ENCODE measurements at regions not wholly inside any gene's neighbourhood (a gene's known extent, or its start where the extent isn't known, plus 50 kb on each side); places are given as distances from the start of the nearest gene placed in this dataset.

- H3K4me3 ChIP-seq, result no peak overlapping the region
- no peak overlapping the region for H3K27ac ChIP-seq
- no peaks in the 10 kb centered on the region for H3K9me3 ChIP-seq
- H3K27me3 ChIP-seq, result no peaks in the 10 kb centered on the region
- H3K4me1 ChIP-seq, result peaks cover 0 to 6% of the 10 kb centered on the region in 2 donors
- no peak for TF ChIP-seq CTCF (IDR thresholded peaks at IDR 0.05)
- intact Hi-C loops (cut with DNase I), result no loop called here
- H3K36me3 ChIP-seq, result no peaks in the 10 kb centered on the region
- DNase-seq (ENCODE audit: low spot score in 2 of 2), result no peak
Measured at GRCh38 chr5:90119531-90119971, 290.0 kb downstream of the CETN3 start.

GRCh38 chr5:90117005-90117404 is 292.6 kb downstream of the CETN3 start:
- H3K4me3 ChIP-seq, result no peak overlapping the region
- no peak for TF ChIP-seq CTCF (IDR thresholded peaks at IDR 0.05)
- intact Hi-C loops (cut with DNase I), result no loop called here
- no peak overlapping the region for H3K27ac ChIP-seq
- H3K4me1 ChIP-seq, result peaks cover 0 to 13% of the 10 kb centered on the region in 2 donors
- H3K27me3 ChIP-seq, result no peaks in the 10 kb centered on the region
- H3K9me3 ChIP-seq, result no peaks in the 10 kb centered on the region
- no peaks in the 10 kb centered on the region for H3K36me3 ChIP-seq
- no peak for DNase-seq (ENCODE audit: low spot score in 2 of 2)

- Histone ChIP-seq H3K4me3 (no peak overlapping the region), H3K9me3 (no peaks in the 10 kb centered on the region), H3K36me3 (no peaks in the 10 kb centered on the region), H3K4me1 (peaks cover 0 to 8% of the 10 kb centered on the region in 2 donors), H3K27me3 (no peaks in the 10 kb centered on the region), H3K27ac (peak overlapping the region in 1 of 2 donors; percentile 67)
- intact Hi-C loops (cut with DNase I), result no loop called here
- no peak for DNase-seq (ENCODE audit: low spot score in 2 of 2)
- TF ChIP-seq CTCF (IDR thresholded peaks at IDR 0.05), result no peak
Measured at GRCh38 chr5:90113108-90113507, 296.4 kb downstream of the CETN3 start.

GRCh38 chr5:90112033-90112692 is 297.4 kb downstream of the CETN3 start:
- no peak for TF ChIP-seq CTCF (IDR thresholded peaks at IDR 0.05)
- DNase-seq (ENCODE audit: low spot score in 2 of 2), result no peak
- H3K36me3 ChIP-seq, result no peaks in the 10 kb centered on the region
- peak overlapping the region; percentile 66 to 67 for H3K27ac ChIP-seq
- H3K4me3 ChIP-seq, result peak overlapping the region in 1 of 2 donors; percentile 32
- no peaks in the 10 kb centered on the region for H3K27me3 ChIP-seq
- no peaks in the 10 kb centered on the region for H3K9me3 ChIP-seq
- H3K4me1 ChIP-seq, result peaks cover 0 to 8% of the 10 kb centered on the region in 2 donors
- intact Hi-C loops (cut with DNase I), result no loop called here

- no peak for DNase-seq (ENCODE audit: low spot score in 2 of 2)
Measured at GRCh38 chr5:90111364-90112032, 298.1 kb downstream of the CETN3 start.

More at GRCh38 chr5:90111364-90112032, 298.1 kb downstream of the CETN3 start:
- Histone ChIP-seq H3K27me3 (no peaks in the 10 kb centered on the region), H3K36me3 (no peaks in the 10 kb centered on the region), H3K4me1 (peaks cover 0 to 8% of the 10 kb centered on the region in 2 donors), H3K9me3 (no peaks in the 10 kb centered on the region), H3K27ac (peak overlapping the region; percentile 66 to 67), H3K4me3 (peak overlapping the region in 1 of 2 donors; percentile 32)
- TF ChIP-seq CTCF (IDR thresholded peaks at IDR 0.05), result no peak
- intact Hi-C loops (cut with DNase I), result no loop called here
